ENCODE measurements at regions not wholly inside any gene's neighbourhood (a gene's known extent, or its start where the extent isn't known, plus 50 kb on each side); places are given as distances from the start of the nearest gene placed in this dataset.

- Histone ChIP-seq H2AFZ (ENCODE audit: low read depth, low read length) (peak overlapping the region; percentile 41), H3K9me1 (replicated peaks; ENCODE audit: control insufficient read depth, extremely low read depth, insufficient read depth, low read length) (no peaks in the 10 kb centered on the region), H3K4me2 (ENCODE audit: insufficient read depth, low read length) (no peak overlapping the region), H3K36me3 (ENCODE audit: control insufficient read depth in 2 of 2, extremely low read depth in 1 of 2, insufficient read depth in 2 of 2, low read length in 2 of 2) (no peaks in the 10 kb centered on the region), H3K79me2 (ENCODE audit: control insufficient read depth, insufficient read depth, low read length) (no peaks in the 10 kb centered on the region), H3K9ac (replicated peaks; ENCODE audit: extremely low read depth, insufficient read depth, low read length) (no peak overlapping the region), H3K4me1 (ENCODE audit: control insufficient read depth, extremely low read depth, insufficient read depth, low read length) (no peaks in the 10 kb centered on the region), H4K20me1 (replicated peaks; ENCODE audit: control insufficient read depth, extremely low read depth, insufficient read depth, low read length) (no peaks in the 10 kb centered on the region), H3K27ac (ENCODE audit: insufficient read depth, low read depth, low read length) (no peak overlapping the region), H3K27me3 (ENCODE audit: control insufficient read depth in 2 of 2, insufficient read depth in 2 of 2, low read length in 2 of 2) (no peaks in the 10 kb centered on the region), H3K4me3 (replicated peaks in 1 of 3; ENCODE audit: insufficient read depth in 1 of 3, low read depth in 1 of 3, low read length in 3 of 3) (no peak overlapping the region), H3K9me3 (replicated peaks; ENCODE audit: control insufficient read depth, insufficient read depth, low read length) (no peaks in the 10 kb centered on the region)
- DNase-seq (ENCODE audit: low read depth, low spot score) = no peak
- dilution Hi-C loops (cut with MboI; ENCODE audit: extremely low pct_ligation_motif_present, low sequenced_read_pairs) (no loop called here), intact Hi-C loops (cut with micrococcal nuclease) (no loop called here)
- POLR2A ChIA-PET = no interaction called here
- CTCF ChIA-PET = no interaction called here
- no TSS peak for BruUV-seq (replicated peaks)
- no peak for TF ChIP-seq MYC (IDR thresholded peaks at IDR 0.05; ENCODE audit: low read depth, low read length)
- TF ChIP-seq FOS (IDR thresholded peaks at IDR 0.05; ENCODE audit: borderline replicate concordance, insufficient read depth, low read length) = no peak
- no peak for TF ChIP-seq CTCF (IDR thresholded peaks at IDR 0.05; ENCODE audit: extremely low read depth in 1 of 2, insufficient read depth in 1 of 2, low read depth in 1 of 2, low read length in 2 of 2)
- no peak for TF ChIP-seq POLR2AphosphoS5 (IDR thresholded peaks at IDR 0.05; ENCODE audit: insufficient read depth, low read depth, low read length)
- no peak for TF ChIP-seq POLR2A (IDR thresholded peaks at IDR 0.05; ENCODE audit: low read depth, low read length)
- TF ChIP-seq GATA2 (IDR thresholded peaks at IDR 0.05; ENCODE audit: insufficient read depth, insufficient read length, low read depth, low read length) = no peak
- TF ChIP-seq JUN (IDR thresholded peaks at IDR 0.05; ENCODE audit: borderline replicate concordance, insufficient read depth, insufficient read length, low read depth) = no peak
- TF ChIP-seq EZH2 (IDR thresholded peaks at IDR 0.05; ENCODE audit: borderline replicate concordance, low read depth, low read length, severe bottlenecking) = no peak
- no peak for TF ChIP-seq MAX (IDR thresholded peaks at IDR 0.05; ENCODE audit: insufficient read depth, insufficient read length)
- no peak for FAIRE-seq
Measured at GRCh38 chr5:100731768-100732167, 171.3 kb downstream of the ST8SIA4 start.

Measured in endothelial cell of umbilical vein (primary cell).